CD14-positive monocyte (primary cell): ENCODE measurements at regions not wholly inside any gene's neighbourhood (a gene's known extent, or its start where the extent isn't known, plus 50 kb on each side); places are given as distances from the start of the nearest gene placed in this dataset.

Source experiments
- DNase-seq, 3 donors: peaks; one replicate each; pipeline ENCODE4 v3.0.0-alpha.2; 2011 to 2022
- H2AFZ ChIP-seq: 2 replicates; pipeline ENCODE4 v1.6.0; 2012; ENCODE audit warnings: mild to moderate bottlenecking, low read depth, low read length, inconsistent platforms; ENCODE audit not compliant: insufficient read depth, poor library complexity, severe bottlenecking
- H3K27ac ChIP-seq, 2 donors: 1 replicate in 1 of 2; 2 replicates in 1 of 2; pipeline ENCODE4 v1.5.1; 2012 to 2013; ENCODE audit warnings: low read length in 2 of 2, control low read depth in 1 of 2, inconsistent platforms in 1 of 2, low read depth in 1 of 2, mild to moderate bottlenecking in 1 of 2
- H3K27me3 ChIP-seq, 2 donors: one replicate each; pipeline versions ENCODE4 v1.6.0 to v1.6.1; 2011 to 2013; ENCODE audit warnings: low read length in 2 of 2; ENCODE audit not compliant: control insufficient read depth in 2 of 2, insufficient read depth in 2 of 2
- H3K36me3 ChIP-seq, 2 donors: replicated peaks in 1 of 2; 1 replicate in 1 of 2; 2 replicates in 1 of 2; pipeline versions ENCODE4 v1.5.1 to v1.6.1; 2012 to 2013; ENCODE audit warnings: low read length in 2 of 2, control low read depth in 1 of 2, inconsistent platforms in 1 of 2, mild to moderate bottlenecking in 1 of 2; ENCODE audit not compliant: insufficient read depth in 2 of 2, control insufficient read depth in 1 of 2
- H3K4me1 ChIP-seq, 2 donors: 1 replicate in 1 of 2; 2 replicates in 1 of 2; pipeline versions ENCODE4 v1.5.1 to v1.6.1; 2012 to 2013; ENCODE audit warnings: low read length in 2 of 2, control low read depth in 1 of 2, inconsistent platforms in 1 of 2, mild to moderate bottlenecking in 1 of 2, moderate library complexity in 1 of 2; ENCODE audit not compliant: insufficient read depth in 2 of 2, control insufficient read depth in 1 of 2
- H3K4me2 ChIP-seq: replicated peaks from 2 replicates; pipeline ENCODE3; 2012; ENCODE audit warnings: low read length, moderate library complexity, mild to moderate bottlenecking; ENCODE audit not compliant: poor library complexity, severe bottlenecking; ENCODE audit errors: extremely low read depth
- H3K4me3 ChIP-seq, 3 experiments: fragments of 200-600 bp in 1 of 3; sonication (generic) in 1 of 3; replicated peaks in 1 of 3; 1 replicate in 2 of 3; 2 replicates in 1 of 3; pipeline ENCODE4 v1.5.1; 2011 to 2013; ENCODE audit warnings: low read length in 3 of 3, mild to moderate bottlenecking in 3 of 3, control low read depth in 2 of 3, low read depth in 2 of 3, inconsistent platforms in 1 of 3, moderate library complexity in 1 of 3
- H3K79me2 ChIP-seq: 2 replicates; pipeline ENCODE4 v1.6.0; 2012; ENCODE audit warnings: mild to moderate bottlenecking, control low read depth, inconsistent platforms, low read length, moderate library complexity; ENCODE audit not compliant: insufficient read depth
- H3K9ac ChIP-seq: 2 replicates; pipeline ENCODE4 v1.6.0; 2017; ENCODE audit warnings: low read length, mild to moderate bottlenecking; ENCODE audit not compliant: insufficient read depth, poor library complexity, severe bottlenecking
- H3K9me3 ChIP-seq, 2 donors: replicated peaks in 1 of 2; 1 replicate in 1 of 2; 2 replicates in 1 of 2; pipeline versions ENCODE4 v1.5.1 to v1.6.1; 2012 to 2013; ENCODE audit warnings: low read length in 2 of 2, control low read depth in 1 of 2; ENCODE audit not compliant: control insufficient read depth in 1 of 2, insufficient read depth in 1 of 2
- H4K20me1 ChIP-seq: 2 replicates; pipeline ENCODE4 v1.6.0; 2012; ENCODE audit warnings: mild to moderate bottlenecking, low read length, control low read depth, moderate library complexity; ENCODE audit not compliant: insufficient read depth
- H3K27ac Mint-ChIP-seq, 7 donors: one replicate each; pipeline ENCODE4 v1.8.0; 2020; ENCODE audit warnings: mild to moderate bottlenecking in 7 of 7, mixed read lengths in 7 of 7, moderate library complexity in 6 of 7, inconsistent platforms in 2 of 7
- H3K27me3 Mint-ChIP-seq, 3 donors: one replicate each; pipeline ENCODE4 v1.8.0; 2021 to 2022; ENCODE audit warnings: low read depth in 3 of 3, mild to moderate bottlenecking in 3 of 3, mixed read lengths in 3 of 3, moderate library complexity in 3 of 3, inconsistent platforms in 1 of 3
- H3K36me3 Mint-ChIP-seq, 2 donors: one replicate each; pipeline ENCODE4 v1.8.0; 2020; ENCODE audit warnings: mixed read lengths in 2 of 2, inconsistent platforms in 1 of 2, mild to moderate bottlenecking in 1 of 2
- H3K4me1 Mint-ChIP-seq: one replicate; pipeline ENCODE4 v1.8.0; 2020; ENCODE audit warnings: mild to moderate bottlenecking, mixed read lengths
- H3K4me3 Mint-ChIP-seq, 2 donors: one replicate each; pipeline ENCODE4 v1.8.0; 2020; ENCODE audit warnings: mild to moderate bottlenecking in 2 of 2, mixed read lengths in 2 of 2, moderate library complexity in 1 of 2
- H3K9me3 Mint-ChIP-seq, 7 donors: one replicate each; pipeline ENCODE4 v1.8.0; 2020 to 2022; ENCODE audit warnings: mixed read lengths in 7 of 7, mild to moderate bottlenecking in 6 of 7, moderate library complexity in 6 of 7, inconsistent platforms in 2 of 7
- CTCF ChIP-seq: fragments of 200-600 bp; IDR thresholded peaks from one replicate; pipeline ENCODE4 v1.8.0; 2022; ENCODE audit warnings: antibody characterized with exemption, mild to moderate bottlenecking
- WGBS: methylation state at CpG from one replicate; pipeline ENCODE4 v1.1.5; 2013; ENCODE audit warnings: missing lambda C conversion rate; ENCODE audit not compliant: insufficient coverage; 5-methylcytosine and 5-hydroxymethylcytosine counted together
- intact Hi-C, 2 donors: fragments of 100-400 bp; cut with micrococcal nuclease; formaldehyde crosslinking; loops; one replicate each; pipeline versions ENCODE4 v1.15.0 to v1.15.1; 2023

DNA sequence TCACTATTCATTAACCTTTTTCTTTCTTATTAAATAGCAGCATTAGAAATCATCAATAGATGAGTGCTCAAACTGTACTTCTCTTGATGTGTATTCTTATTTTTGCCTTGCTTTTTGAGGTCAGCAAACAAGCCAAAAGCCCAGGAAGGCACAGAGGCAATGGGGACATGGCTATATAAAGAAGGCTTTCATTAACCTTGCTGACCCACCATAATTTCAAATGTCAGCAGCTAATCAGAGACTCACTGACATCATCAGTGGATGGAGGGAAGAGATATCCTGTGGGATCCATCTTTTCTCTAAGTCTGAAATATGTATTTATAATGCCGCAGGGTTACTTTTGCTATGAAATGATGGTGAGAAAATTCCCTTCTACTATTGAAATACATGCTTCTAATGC is 1162.8 kb upstream of the ACVR2A start:
- intact Hi-C loops, result no loop called here
- WGBS, result no CpG with 5 or more reads among the region's 1 CpG
- Histone ChIP-seq H3K4me2 (no peak overlapping the region), H2AFZ (no peak overlapping the region), H4K20me1 (no peaks in the 10 kb centered on the region), H3K9me3 (peaks cover 0 to 10% of the 10 kb centered on the region in 2 donors), H3K4me1 (no peaks in the 10 kb centered on the region), H3K9ac (no peak overlapping the region), H3K36me3 (no peaks in the 10 kb centered on the region), H3K79me2 (no peaks in the 10 kb centered on the region), H3K27ac (no peak overlapping the region), H3K27me3 (no peaks in the 10 kb centered on the region), H3K4me3 (no peak overlapping the region)
- H3K36me3 Mint-ChIP-seq, result no peaks in the 10 kb centered on the region
- H3K4me1 Mint-ChIP-seq, result no peaks in the 10 kb centered on the region
- peaks cover 0 to 10% (median 2%) of the 10 kb centered on the region in 7 donors for H3K9me3 Mint-ChIP-seq
- H3K27ac Mint-ChIP-seq, result no peak overlapping the region
- H3K27me3 Mint-ChIP-seq, result no peaks in the 10 kb centered on the region
- TF ChIP-seq CTCF, result no peak
- no peak for DNase-seq
- no peak overlapping the region for H3K4me3 Mint-ChIP-seq

DNA sequence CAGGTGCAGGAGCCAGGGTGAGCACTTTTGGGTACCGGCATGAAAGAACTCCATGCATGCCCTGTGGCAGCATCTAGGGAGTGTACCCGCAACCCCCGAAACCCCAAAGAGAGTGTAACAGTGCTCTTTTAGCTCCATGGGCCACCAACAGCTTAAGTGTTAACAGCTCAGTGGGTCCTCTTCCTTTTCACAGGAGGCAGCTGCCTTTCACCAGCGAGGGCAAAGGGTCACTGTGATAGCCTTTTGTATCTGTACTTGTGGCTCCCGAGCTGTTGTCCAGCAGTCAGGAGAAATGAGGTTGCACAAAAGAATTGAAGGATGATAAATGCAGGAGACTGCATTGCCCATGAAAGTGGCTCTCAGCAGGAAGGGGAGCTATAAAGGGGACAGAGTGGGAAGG is 1166.3 kb upstream of the ACVR2A start:
- Histone ChIP-seq H3K79me2 (no peaks in the 10 kb centered on the region), H3K4me3 (no peak overlapping the region), H3K4me1 (no peaks in the 10 kb centered on the region), H4K20me1 (no peaks in the 10 kb centered on the region), H2AFZ (no peak overlapping the region), H3K9me3 (peaks cover 0 to 10% of the 10 kb centered on the region in 2 donors), H3K9ac (no peak overlapping the region), H3K4me2 (no peak overlapping the region), H3K36me3 (no peaks in the 10 kb centered on the region), H3K27me3 (no peaks in the 10 kb centered on the region), H3K27ac (no peak overlapping the region)
- intact Hi-C loops, result no loop called here
- no peak for DNase-seq
- peaks cover 0 to 10% (median 2%) of the 10 kb centered on the region in 7 donors for H3K9me3 Mint-ChIP-seq
- H3K27ac Mint-ChIP-seq, result no peak overlapping the region
- no peaks in the 10 kb centered on the region for H3K36me3 Mint-ChIP-seq
- whole genome bisulfite sequencing, result 94% methylated on average over 4 of the region's 5 CpGs
- no peaks in the 10 kb centered on the region for H3K27me3 Mint-ChIP-seq
- no peak overlapping the region for H3K4me3 Mint-ChIP-seq
- TF ChIP-seq CTCF, result no peak
- H3K4me1 Mint-ChIP-seq, result no peaks in the 10 kb centered on the region
